GM12874 (cell line): ENCODE measurements at regions not wholly inside any gene's neighbourhood (a gene's known extent, or its start where the extent isn't known, plus 50 kb on each side); places are given as distances from the start of the nearest gene placed in this dataset.

Source experiments
- TF ChIP-seq, protein P1 (sequence below): IDR thresholded peaks from 2 replicates; pipeline ENCODE4 v1.5.1; 2011; ENCODE audit warnings: low read depth, mild to moderate bottlenecking, control low read depth, low read length, moderate library complexity; ENCODE audit not compliant: insufficient read depth

DNA sequence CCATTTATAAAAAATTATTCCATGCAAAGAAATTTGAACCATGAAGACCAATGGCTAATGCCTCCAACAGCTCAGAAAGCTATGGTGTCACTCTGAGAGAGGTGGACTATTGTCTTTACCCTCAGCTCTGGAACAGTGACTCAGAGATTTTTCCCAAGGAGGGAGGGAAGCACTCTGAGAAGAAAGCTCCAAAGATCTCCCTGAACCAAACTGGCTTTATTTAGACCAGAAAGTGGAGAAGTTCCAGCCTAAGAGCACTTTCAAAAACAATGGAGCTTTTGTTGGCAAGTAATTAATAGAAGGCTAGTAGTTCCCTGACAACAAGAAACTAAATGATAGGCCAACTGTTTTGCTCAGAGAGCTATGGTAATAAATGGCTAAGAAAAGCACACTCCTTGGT, 599.9 kb upstream of the MDGA2 start:
- TF ChIP-seq, protein P1, sequence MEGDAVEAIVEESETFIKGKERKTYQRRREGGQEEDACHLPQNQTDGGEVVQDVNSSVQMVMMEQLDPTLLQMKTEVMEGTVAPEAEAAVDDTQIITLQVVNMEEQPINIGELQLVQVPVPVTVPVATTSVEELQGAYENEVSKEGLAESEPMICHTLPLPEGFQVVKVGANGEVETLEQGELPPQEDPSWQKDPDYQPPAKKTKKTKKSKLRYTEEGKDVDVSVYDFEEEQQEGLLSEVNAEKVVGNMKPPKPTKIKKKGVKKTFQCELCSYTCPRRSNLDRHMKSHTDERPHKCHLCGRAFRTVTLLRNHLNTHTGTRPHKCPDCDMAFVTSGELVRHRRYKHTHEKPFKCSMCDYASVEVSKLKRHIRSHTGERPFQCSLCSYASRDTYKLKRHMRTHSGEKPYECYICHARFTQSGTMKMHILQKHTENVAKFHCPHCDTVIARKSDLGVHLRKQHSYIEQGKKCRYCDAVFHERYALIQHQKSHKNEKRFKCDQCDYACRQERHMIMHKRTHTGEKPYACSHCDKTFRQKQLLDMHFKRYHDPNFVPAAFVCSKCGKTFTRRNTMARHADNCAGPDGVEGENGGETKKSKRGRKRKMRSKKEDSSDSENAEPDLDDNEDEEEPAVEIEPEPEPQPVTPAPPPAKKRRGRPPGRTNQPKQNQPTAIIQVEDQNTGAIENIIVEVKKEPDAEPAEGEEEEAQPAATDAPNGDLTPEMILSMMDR: no peak

DNA sequence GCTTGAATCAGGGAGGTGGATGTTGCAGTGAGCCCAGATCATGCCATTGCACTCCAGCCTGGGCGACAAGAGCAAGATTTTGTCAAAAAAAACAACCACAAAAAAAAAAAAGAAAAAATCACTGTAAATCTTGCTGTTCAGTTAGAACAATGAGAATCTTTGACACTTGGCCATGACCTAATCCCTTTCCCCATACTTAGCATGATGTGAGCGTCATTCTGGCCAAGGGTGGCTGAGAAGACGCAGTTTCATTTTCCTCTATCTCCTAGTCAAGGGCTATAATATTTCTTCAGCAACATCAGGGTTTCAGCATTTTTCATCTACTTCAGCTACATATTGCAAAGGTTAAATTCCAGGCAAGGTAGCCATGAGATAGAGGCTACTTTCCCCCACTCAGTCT, 599.4 kb upstream of the MDGA2 start:
- TF ChIP-seq, protein P1: no peak

DNA sequence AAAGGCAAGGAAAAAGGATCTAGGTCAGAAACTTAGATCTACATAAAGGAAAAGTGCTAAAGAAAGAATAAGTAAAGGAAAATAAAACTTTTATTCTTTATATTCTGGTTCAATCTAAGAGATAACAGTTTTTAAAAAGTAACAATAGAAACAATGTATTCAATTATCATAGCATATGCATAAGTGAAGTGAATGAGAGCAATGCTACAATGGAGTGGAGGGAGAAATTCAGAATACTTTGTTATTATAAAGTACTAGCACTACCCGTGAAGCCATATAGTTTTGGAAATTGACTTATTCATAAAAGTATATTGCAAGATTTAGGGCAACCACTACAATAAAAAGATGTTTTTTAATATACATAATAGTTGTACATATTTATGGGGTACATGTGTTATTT, 586.0 kb upstream of the MDGA2 start:
- TF ChIP-seq, protein P1: no peak

DNA sequence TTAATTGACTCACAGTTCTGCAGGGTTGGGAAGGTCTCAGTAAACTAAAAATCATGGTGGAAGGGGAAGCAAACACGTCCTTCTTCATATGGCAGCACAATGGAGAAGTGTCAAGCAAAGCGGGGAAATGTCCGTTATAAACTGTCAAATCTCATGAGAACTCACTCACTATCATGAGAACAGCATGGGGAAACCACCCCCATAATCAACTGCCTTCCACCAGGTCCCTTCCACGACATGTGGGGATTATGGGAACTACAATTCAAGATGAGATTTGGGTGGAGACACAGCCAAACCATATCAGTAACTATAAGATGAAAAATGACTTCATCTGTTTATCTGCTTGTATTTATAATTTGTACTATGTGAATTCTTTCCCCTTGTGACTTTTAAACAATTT, 577.6 kb upstream of the MDGA2 start:
- TF ChIP-seq, protein P1: no peak

DNA sequence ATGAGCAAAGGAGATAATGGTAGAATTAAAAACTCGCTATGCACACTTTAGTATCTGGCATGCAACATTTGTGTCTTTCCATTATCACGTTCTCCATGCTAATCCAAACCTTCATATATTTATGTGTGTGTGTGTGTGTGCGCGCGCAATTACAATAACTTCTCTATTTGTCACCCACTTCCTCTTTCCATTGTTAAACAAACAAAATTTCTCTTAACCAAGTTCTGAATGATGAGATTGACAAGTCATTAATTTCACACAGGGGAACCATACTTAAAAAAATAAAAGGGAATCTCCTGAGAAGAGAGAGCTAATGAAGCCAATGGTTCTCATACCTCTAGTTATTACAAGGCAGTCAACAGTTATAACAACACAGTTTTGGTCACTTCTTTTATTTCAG, 575.9 kb upstream of the MDGA2 start:
- TF ChIP-seq, protein P1: no peak

DNA sequence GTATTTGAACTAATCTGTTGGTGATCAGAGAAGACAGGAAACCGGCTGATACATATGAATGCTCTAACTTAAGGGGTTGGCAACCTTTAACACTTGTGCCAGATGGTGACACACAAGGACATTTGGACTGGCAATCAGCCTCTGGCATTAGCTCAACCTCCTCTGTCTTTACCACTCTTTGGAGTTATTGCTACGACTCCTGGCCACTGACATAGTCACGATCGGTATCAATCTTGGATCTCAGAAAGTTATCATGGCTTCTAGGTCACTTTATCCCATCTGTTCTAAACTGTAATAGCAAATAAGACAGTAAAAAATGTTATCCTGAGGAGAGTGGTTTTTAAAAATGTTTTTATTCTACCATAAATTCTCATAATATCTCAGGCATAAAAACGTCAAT, 575.2 kb upstream of the MDGA2 start:
- TF ChIP-seq, protein P1: no peak

DNA sequence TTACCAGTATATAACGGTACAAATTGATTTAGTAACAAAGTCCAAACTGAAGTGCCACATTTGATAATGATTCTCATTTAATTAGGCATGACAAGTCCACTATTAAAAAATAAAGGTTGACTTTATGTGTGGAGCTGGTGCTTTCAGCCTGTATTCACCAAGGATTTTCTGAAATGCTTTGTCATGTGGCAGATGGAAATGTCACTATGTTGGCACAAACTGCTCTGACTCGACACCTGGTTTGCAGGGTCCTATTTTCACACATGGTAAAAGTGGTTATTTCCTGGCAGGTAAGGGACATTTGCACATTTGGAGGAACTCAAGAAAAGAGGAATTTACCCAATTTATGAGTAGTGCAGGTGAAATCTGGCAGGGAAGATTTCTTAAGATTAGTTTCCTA, 572.6 kb upstream of the MDGA2 start:
- TF ChIP-seq, protein P1: no peak

DNA sequence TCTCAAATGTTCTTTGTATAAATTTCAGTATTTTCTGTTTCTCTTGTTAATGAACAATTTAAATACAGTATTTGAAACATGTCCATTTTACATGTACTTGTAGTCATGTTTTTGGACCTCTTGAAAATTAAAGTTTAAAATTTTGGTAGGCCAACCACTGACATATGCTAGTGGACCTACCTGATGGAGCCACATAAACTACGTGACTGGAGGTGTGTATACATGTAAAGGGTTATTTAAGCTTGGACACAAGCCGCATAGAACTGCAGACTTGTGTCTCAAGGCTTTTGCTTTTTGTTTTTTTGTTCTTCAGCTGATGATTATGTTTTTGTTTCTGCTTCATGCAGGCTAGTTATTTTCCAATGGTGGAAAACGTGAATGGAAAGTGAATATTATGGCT, 568.5 kb upstream of the MDGA2 start:
- TF ChIP-seq, protein P1: no peak
